ENCODE measurements at regions not wholly inside any gene's neighbourhood (a gene's known extent, or its start where the extent isn't known, plus 50 kb on each side); places are given as distances from the start of the nearest gene placed in this dataset.

- in situ Hi-C loops (cut with MboI; ENCODE audit: low sequenced_read_pairs in 4 of 4), result no loop called here
- intact Hi-C loops (cut with DNase I; ENCODE audit: low total_unique reads), result no loop called here
- Histone ChIP-seq H3K27ac (no peak overlapping the region), H3K4me1 (peaks cover 0 to 5% of the 10 kb centered on the region in 2 donors), H3K27me3 (no peaks in the 10 kb centered on the region), H3K9me3 (no peaks in the 10 kb centered on the region), H3K4me3 (no peak overlapping the region), H3K36me3 (no peaks in the 10 kb centered on the region)
- DNase-seq (no peak), ATAC-seq (no peak)
- TF ChIP-seq POLR2A (IDR thresholded peaks at IDR 0.05) (no peak), CTCF (IDR thresholded peaks at IDR 0.05 in 4 of 5, conservative IDR thresholded peaks at IDR 0.05 in 1 of 5) (no peak)
Observed at GRCh38 chr17:51434434-51435170, 174.3 kb downstream of the UTP18 start.

- no peak for TF ChIP-seq CTCF (IDR thresholded peaks at IDR 0.05 in 4 of 5, conservative IDR thresholded peaks at IDR 0.05 in 1 of 5)
- no peak for TF ChIP-seq POLR2A (IDR thresholded peaks at IDR 0.05)
- in situ Hi-C loops (cut with MboI; ENCODE audit: low sequenced_read_pairs in 4 of 4) (no loop called here), intact Hi-C loops (cut with DNase I; ENCODE audit: low total_unique reads) (no loop called here)
- H3K9me3 ChIP-seq, result no peaks in the 10 kb centered on the region
- DNase-seq, result no peak
- H3K4me1 ChIP-seq, result peaks cover 0 to 5% of the 10 kb centered on the region in 2 donors
- H3K27me3 ChIP-seq, result no peaks in the 10 kb centered on the region
- no peak overlapping the region for H3K4me3 ChIP-seq
- H3K36me3 ChIP-seq, result no peaks in the 10 kb centered on the region
- H3K27ac ChIP-seq, result no peak overlapping the region
- no peak for ATAC-seq
Observed at GRCh38 chr17:51435171-51435552, 174.8 kb downstream of the UTP18 start.

DNA sequence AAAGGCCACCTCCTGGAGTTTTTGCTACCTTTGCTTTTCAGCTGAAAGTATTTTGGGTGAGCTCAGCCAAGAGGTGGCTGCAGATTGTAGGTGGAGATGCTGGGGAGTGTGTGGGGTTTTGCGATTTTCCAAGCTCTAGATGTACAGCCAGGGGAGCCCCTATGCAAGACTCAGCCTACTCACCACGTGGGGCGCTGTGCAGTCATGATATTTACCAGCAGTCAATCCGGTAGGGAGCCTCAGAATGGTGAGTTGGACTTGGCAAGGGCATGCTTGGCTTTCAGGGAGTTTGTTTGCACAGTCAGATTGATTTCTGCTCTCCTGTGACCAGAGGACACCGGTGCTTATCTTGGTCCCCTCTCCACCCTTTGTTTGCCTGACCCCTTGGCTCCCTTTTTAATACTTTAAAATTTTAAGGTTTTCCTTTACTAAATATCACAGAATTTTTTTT, 175.3 kb downstream of the UTP18 start:
- no peak for DNase-seq
- H3K9me3 ChIP-seq, result no peaks in the 10 kb centered on the region
- H3K36me3 ChIP-seq, result no peaks in the 10 kb centered on the region
- ATAC-seq, result no peak
- no peak overlapping the region for H3K4me3 ChIP-seq
- no peaks in the 10 kb centered on the region for H3K27me3 ChIP-seq
- intact Hi-C loops (cut with DNase I; ENCODE audit: low total_unique reads) (no loop called here), in situ Hi-C loops (cut with MboI; ENCODE audit: low sequenced_read_pairs in 4 of 4) (no loop called here)
- H3K27ac ChIP-seq, result no peak overlapping the region
- TF ChIP-seq POLR2A (IDR thresholded peaks at IDR 0.05), result no peak
- TF ChIP-seq CTCF (IDR thresholded peaks at IDR 0.05 in 4 of 5, conservative IDR thresholded peaks at IDR 0.05 in 1 of 5), result no peak
- H3K4me1 ChIP-seq, result peaks cover 0 to 5% of the 10 kb centered on the region in 2 donors

GRCh38 chr17:51439395-51440229, 179.3 kb downstream of the UTP18 start:
- Histone ChIP-seq H3K9me3 (no peaks in the 10 kb centered on the region), H3K27ac (no peak overlapping the region), H3K36me3 (no peaks in the 10 kb centered on the region), H3K27me3 (no peaks in the 10 kb centered on the region), H3K4me1 (peaks cover 0 to 5% of the 10 kb centered on the region in 2 donors), H3K4me3 (no peak overlapping the region)
- ATAC-seq (no peak), DNase-seq (no peak)
- in situ Hi-C loops (cut with MboI; ENCODE audit: low sequenced_read_pairs in 4 of 4) (no loop called here), intact Hi-C loops (cut with DNase I; ENCODE audit: low total_unique reads) (no loop called here)
- no peak for TF ChIP-seq POLR2A (IDR thresholded peaks at IDR 0.05)
- TF ChIP-seq CTCF (IDR thresholded peaks at IDR 0.05 in 4 of 5, conservative IDR thresholded peaks at IDR 0.05 in 1 of 5), result no peak
